ENCODE measurements at regions not wholly inside any gene's neighbourhood (a gene's known extent, or its start where the extent isn't known, plus 50 kb on each side); places are given as distances from the start of the nearest gene placed in this dataset.

- DNase-seq, result no peak
Observed at GRCh38 chr6:44642349-44642748, 254.8 kb downstream of the CDC5L start.

GRCh38 chr6:44642870-44643522 lies 255.5 kb downstream of the CDC5L start:
- DNase-seq, result no peak

GRCh38 chr6:44645276-44645675 lies 257.8 kb downstream of the CDC5L start:
- DNase-seq, result no peak

- no peak for DNase-seq
Observed at GRCh38 chr6:44646355-44646754, 258.8 kb downstream of the CDC5L start.

- DNase-seq, result peak; percentile 23
Observed at GRCh38 chr6:44649365-44650025, 262.0 kb downstream of the CDC5L start.

- DNase-seq, result no peak
Observed at GRCh38 chr6:44650495-44650894, 263.0 kb downstream of the CDC5L start.

- peak; percentile 91 for DNase-seq
Observed at GRCh38 chr6:44650947-44651346, 263.4 kb downstream of the CDC5L start.

- DNase-seq, result peak; percentile 94
Observed at GRCh38 chr6:44651604-44652003, 264.1 kb downstream of the CDC5L start.

GRCh38 chr6:44652547-44652946 lies 265.0 kb downstream of the CDC5L start:
- no peak for DNase-seq

- DNase-seq, result no peak
Observed at GRCh38 chr6:44653091-44653490, 265.6 kb downstream of the CDC5L start.

GRCh38 chr6:44653761-44654218 lies 266.3 kb downstream of the CDC5L start:
- DNase-seq, result no peak

GRCh38 chr6:44655412-44656342 lies 268.2 kb downstream of the CDC5L start:
- peak; percentile 98 for DNase-seq

- no peak for DNase-seq
Observed at GRCh38 chr6:44656691-44657090, 269.2 kb downstream of the CDC5L start.

- no peak for DNase-seq
Observed at GRCh38 chr6:44657206-44657819, 269.8 kb downstream of the CDC5L start.

- DNase-seq, result no peak
Observed at GRCh38 chr6:44658571-44658970, 271.1 kb downstream of the CDC5L start.

- DNase-seq, result peak; percentile 24
Observed at GRCh38 chr6:44659726-44660125, 272.2 kb downstream of the CDC5L start.

GRCh38 chr6:44660561-44661220 lies 273.2 kb downstream of the CDC5L start:
- DNase-seq, result no peak

- peak; percentile 94 for DNase-seq
Observed at GRCh38 chr6:44661221-44662008, 273.9 kb downstream of the CDC5L start.

- peak; percentile 95 for DNase-seq
Observed at GRCh38 chr6:44662461-44663121, 275.1 kb downstream of the CDC5L start.

GRCh38 chr6:44663860-44664634 lies 276.5 kb downstream of the CDC5L start:
- DNase-seq, result no peak
